ENCODE measurements at regions not wholly inside any gene's neighbourhood (a gene's known extent, or its start where the extent isn't known, plus 50 kb on each side); places are given as distances from the start of the nearest gene placed in this dataset.
"Not testable (repeated sequence)": the region's sequence is repeated elsewhere in the genome, so short reads cannot be mapped to it uniquely, and the experiment has no call there.

DNA sequence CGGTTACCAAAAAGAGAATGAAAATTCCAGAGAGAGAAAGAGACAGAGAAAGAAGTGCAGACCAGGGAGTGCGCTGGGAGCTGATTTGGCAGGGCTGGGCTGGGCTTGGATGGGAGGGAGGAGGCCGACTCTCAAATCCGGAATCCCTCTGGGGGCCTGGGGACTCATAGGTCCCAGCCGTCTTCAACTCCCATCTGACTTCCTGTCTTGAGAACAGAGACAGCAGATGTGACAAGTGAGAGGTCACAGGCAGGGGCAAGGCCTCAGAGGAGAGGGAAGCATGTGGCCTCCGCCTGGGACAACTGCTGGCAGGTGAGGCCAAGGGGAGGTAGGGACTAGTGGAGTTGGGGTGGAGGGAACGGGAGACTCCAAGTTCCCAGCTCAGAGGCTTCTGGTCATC is 172.9 kb downstream of the GOSR1 start:
- H3K36me3 ChIP-seq (replicated peaks in 1 of 2; ENCODE audit: insufficient read depth in 1 of 2, low read depth in 2 of 2); H3K4me3 ChIP-seq; H3K4me1 ChIP-seq; H3K27me3 ChIP-seq; DNase-seq; intact Hi-C loops (cut with DNase I); H3K9me3 ChIP-seq; ATAC-seq; H3K27ac ChIP-seq: not testable (repeated sequence)
- 78 to 98% methylated on average over 2 to 6 of the region's 7 CpGs for WGBS, 2 donors

- WGBS, 2 donors: 85 to 90% methylated on average over 6 to 7 of the region's 7 CpGs
- H3K27me3 ChIP-seq; H3K4me3 ChIP-seq; H3K36me3 ChIP-seq (replicated peaks in 1 of 2; ENCODE audit: insufficient read depth in 1 of 2, low read depth in 2 of 2); H3K4me1 ChIP-seq; intact Hi-C loops (cut with DNase I); DNase-seq; ATAC-seq; H3K9me3 ChIP-seq; H3K27ac ChIP-seq: not testable (repeated sequence)
These were observed 170.9 kb downstream of the GOSR1 start for GRCh38 chr17:30648015-30648620.

DNA sequence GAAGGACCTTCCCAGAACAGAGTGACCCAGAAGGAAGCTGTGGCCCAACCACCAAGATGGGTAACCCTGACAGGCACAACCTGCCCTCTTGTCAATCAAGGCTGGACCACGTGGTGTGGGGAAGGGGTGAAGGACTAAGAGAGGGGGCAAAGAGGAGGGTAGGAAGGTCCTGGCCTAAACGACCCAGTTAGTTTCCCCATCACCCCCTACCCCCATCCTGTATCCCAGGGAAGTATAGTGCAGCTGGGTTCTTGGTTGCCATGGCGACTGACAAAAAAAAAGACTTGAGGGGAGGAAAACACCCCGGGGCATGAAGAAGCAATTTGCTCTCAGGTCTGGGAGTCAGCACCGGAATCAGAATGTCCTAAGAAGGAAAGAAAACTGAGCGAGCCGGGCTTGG is 168.7 kb downstream of the GOSR1 start:
- H3K9me3 ChIP-seq; ATAC-seq; H3K27ac ChIP-seq; H3K36me3 ChIP-seq (replicated peaks in 1 of 2; ENCODE audit: insufficient read depth in 1 of 2, low read depth in 2 of 2); H3K27me3 ChIP-seq; H3K4me3 ChIP-seq; H3K4me1 ChIP-seq; DNase-seq; intact Hi-C loops (cut with DNase I): not testable (repeated sequence)
- 13 to 17% methylated on average over 7 of the region's 7 CpGs for WGBS, 2 donors

GRCh38 chr17:30644713-30645112 is 167.5 kb downstream of the GOSR1 start:
- H3K4me3 ChIP-seq; H3K9me3 ChIP-seq; H3K27me3 ChIP-seq; H3K36me3 ChIP-seq (replicated peaks in 1 of 2; ENCODE audit: insufficient read depth in 1 of 2, low read depth in 2 of 2); H3K27ac ChIP-seq; H3K4me1 ChIP-seq; DNase-seq; intact Hi-C loops (cut with DNase I): not testable (repeated sequence)
- peak; percentile 39 for ATAC-seq
- WGBS, 2 donors: 14% methylated on average over 3 of the region's 8 CpGs; no CpG with 5 or more reads in 1 of the 2 donors

GRCh38 chr17:30644287-30644686 is 167.1 kb downstream of the GOSR1 start:
- H3K36me3 ChIP-seq (replicated peaks in 1 of 2; ENCODE audit: insufficient read depth in 1 of 2, low read depth in 2 of 2); H3K27ac ChIP-seq; DNase-seq; H3K27me3 ChIP-seq; H3K4me1 ChIP-seq; H3K4me3 ChIP-seq; H3K9me3 ChIP-seq; intact Hi-C loops (cut with DNase I); ATAC-seq: not testable (repeated sequence)
- 82% methylated on average over 7 of the region's 9 CpGs; no CpG with 5 or more reads in 1 of the 2 donors for WGBS, 2 donors

DNA sequence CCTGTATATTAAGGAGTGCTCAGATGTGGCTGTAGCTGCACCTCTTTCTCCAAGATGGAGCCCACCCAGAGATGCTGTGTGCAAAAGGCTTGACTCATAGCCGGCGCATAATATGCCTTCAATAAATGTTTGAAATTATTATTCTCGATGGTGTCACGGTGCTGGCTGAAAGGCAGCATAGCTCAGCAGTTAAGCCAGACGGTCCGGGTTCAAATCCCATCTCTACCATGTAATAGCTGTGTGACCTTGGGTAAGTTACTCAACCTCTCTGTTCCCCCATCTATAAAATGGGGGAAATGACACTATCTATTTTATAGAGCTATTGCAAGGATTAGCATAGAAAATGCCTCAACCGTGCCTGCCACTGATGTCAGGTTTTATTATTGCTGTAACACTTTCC is 164.2 kb downstream of the GOSR1 start:
- intact Hi-C loops (cut with DNase I): not testable (repeated sequence)

GRCh38 chr17:30639391-30639790 is 162.2 kb downstream of the GOSR1 start:
- H3K4me3 ChIP-seq; intact Hi-C loops (cut with DNase I); H3K4me1 ChIP-seq: not testable (repeated sequence)

More for the DNA sequence above, 164.2 kb downstream of the GOSR1 start:
- not testable (repeated sequence) for H3K36me3 ChIP-seq (replicated peaks in 1 of 2; ENCODE audit: insufficient read depth in 1 of 2, low read depth in 2 of 2); H3K9me3 ChIP-seq; H3K27me3 ChIP-seq; H3K4me1 ChIP-seq; H3K4me3 ChIP-seq; ATAC-seq; DNase-seq; H3K27ac ChIP-seq
- WGBS, 2 donors: 80 to 85% methylated on average over 4 to 7 of the region's 7 CpGs

GRCh38 chr17:30638968-30639367 is 161.8 kb downstream of the GOSR1 start:
- H3K36me3 ChIP-seq (replicated peaks in 1 of 2; ENCODE audit: insufficient read depth in 1 of 2, low read depth in 2 of 2); H3K9me3 ChIP-seq; DNase-seq; ATAC-seq; H3K27me3 ChIP-seq; H3K27ac ChIP-seq; H3K4me1 ChIP-seq; H3K4me3 ChIP-seq; intact Hi-C loops (cut with DNase I): not testable (repeated sequence)
- 65 to 68% methylated on average over 2 to 3 of the region's 4 CpGs for WGBS, 2 donors

More at GRCh38 chr17:30639391-30639790, 162.2 kb downstream of the GOSR1 start:
- not testable (repeated sequence) for H3K36me3 ChIP-seq (replicated peaks in 1 of 2; ENCODE audit: insufficient read depth in 1 of 2, low read depth in 2 of 2); ATAC-seq; H3K27ac ChIP-seq; H3K9me3 ChIP-seq; DNase-seq; H3K27me3 ChIP-seq
- 72 to 83% methylated on average over 3 of the region's 4 CpGs for WGBS, 2 donors

GRCh38 chr17:30631651-30632050 is 154.4 kb downstream of the GOSR1 start:
- ATAC-seq; intact Hi-C loops (cut with DNase I); H3K4me1 ChIP-seq; H3K27ac ChIP-seq; H3K4me3 ChIP-seq; H3K9me3 ChIP-seq; H3K27me3 ChIP-seq; DNase-seq; H3K36me3 ChIP-seq (replicated peaks in 1 of 2; ENCODE audit: insufficient read depth in 1 of 2, low read depth in 2 of 2): not testable (repeated sequence)
- 90 to 94% methylated on average over 6 of the region's 6 CpGs for WGBS, 2 donors

GRCh38 chr17:30625380-30625779 is 148.2 kb downstream of the GOSR1 start:
- DNase-seq; ATAC-seq; H3K4me1 ChIP-seq; H3K36me3 ChIP-seq (replicated peaks in 1 of 2; ENCODE audit: insufficient read depth in 1 of 2, low read depth in 2 of 2); H3K9me3 ChIP-seq; H3K27me3 ChIP-seq; H3K4me3 ChIP-seq; intact Hi-C loops (cut with DNase I); H3K27ac ChIP-seq: not testable (repeated sequence)
- WGBS, 2 donors: 92 to 100% methylated on average over 4 to 6 of the region's 18 CpGs

DNA sequence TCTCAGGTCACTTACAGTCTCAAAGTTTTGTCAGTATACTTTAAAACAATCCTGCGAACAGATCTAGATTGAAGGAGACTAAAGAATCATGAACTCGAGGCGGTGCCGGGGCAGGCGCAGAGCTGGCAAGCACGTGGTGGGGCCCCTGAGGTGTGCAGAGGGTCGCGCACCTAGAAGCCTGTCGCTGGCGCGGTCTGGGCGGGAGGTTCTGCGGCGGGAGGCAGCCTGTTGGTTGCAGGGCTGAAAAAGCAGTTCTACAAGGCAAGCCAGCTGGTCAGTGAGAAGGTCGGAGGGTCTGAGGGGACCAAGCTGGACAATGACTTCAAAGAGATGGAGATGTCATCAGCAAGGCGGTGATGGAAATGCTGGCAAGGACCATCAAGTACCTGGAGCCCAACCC is 147.0 kb downstream of the GOSR1 start:
- H3K27me3 ChIP-seq; H3K4me3 ChIP-seq; H3K27ac ChIP-seq; H3K36me3 ChIP-seq (replicated peaks in 1 of 2; ENCODE audit: insufficient read depth in 1 of 2, low read depth in 2 of 2); intact Hi-C loops (cut with DNase I); ATAC-seq; H3K4me1 ChIP-seq; DNase-seq; H3K9me3 ChIP-seq: not testable (repeated sequence)
- WGBS, 2 donors: 96 to 97% methylated on average over 16 of the region's 16 CpGs

GRCh38 chr17:30609682-30610081 is 132.5 kb downstream of the GOSR1 start:
- DNase-seq; H3K27ac ChIP-seq; H3K4me1 ChIP-seq; H3K4me3 ChIP-seq; H3K36me3 ChIP-seq (replicated peaks in 1 of 2; ENCODE audit: insufficient read depth in 1 of 2, low read depth in 2 of 2); intact Hi-C loops (cut with DNase I); H3K9me3 ChIP-seq; H3K27me3 ChIP-seq; ATAC-seq: not testable (repeated sequence)
- WGBS, 2 donors: 35 to 39% methylated on average over 2 of the region's 3 CpGs
